UCSD-AML1 (cell line): ENCODE measurements at regions not wholly inside any gene's neighbourhood (a gene's known extent, or its start where the extent isn't known, plus 50 kb on each side); places are given as distances from the start of the nearest gene placed in this dataset.
A peak's percentile ranks its signal among the peaks of the same experiment; 100 is the strongest.

Source experiments
- DNase-seq: peaks from one replicate; lab custom pipeline; 2025; ENCODE audit not compliant: unreplicated experiment; lab: John Stamatoyannopoulos, UW

DNA sequence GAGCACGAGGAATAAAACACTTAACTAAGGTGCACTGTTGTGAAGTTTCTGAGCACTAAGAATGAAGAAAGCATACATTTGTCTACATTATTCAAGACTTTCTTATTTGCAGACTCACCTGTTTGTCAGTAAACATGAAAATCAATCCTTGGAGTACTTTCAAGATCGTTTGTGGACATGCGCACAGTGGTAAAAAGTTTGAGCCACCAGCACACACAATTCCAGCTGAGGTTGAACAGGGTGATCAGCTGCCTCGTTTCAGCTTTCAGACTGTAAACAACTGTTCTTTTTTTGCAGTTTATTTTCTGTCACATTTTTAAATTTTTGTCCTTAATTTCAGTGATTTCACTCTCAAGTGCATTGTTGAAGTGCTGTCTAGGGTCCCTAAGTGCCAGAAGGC is 143.8 kb upstream of the VCX2 start:
- DNase-seq = no peak

DNA sequence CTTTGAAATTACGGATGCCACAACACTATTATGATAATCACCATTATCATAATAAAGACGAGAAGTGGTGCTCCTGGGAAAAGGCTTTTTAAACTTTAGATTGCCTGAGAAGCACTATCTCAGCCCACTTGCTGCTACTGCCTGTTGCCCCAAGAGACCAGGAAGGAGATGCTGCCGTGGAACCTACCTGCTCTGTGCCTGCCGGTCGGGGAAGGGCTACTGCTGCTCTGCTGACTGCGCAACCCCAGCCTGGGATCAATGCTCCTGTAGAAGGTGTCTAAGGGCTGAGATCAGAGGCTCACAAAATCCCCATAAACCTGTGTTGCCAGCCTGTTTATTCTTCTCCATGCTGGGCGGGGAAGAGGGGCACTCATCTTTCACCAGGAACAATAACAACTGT is 145.3 kb upstream of the VCX3B start:
- DNase-seq = no peak

DNA sequence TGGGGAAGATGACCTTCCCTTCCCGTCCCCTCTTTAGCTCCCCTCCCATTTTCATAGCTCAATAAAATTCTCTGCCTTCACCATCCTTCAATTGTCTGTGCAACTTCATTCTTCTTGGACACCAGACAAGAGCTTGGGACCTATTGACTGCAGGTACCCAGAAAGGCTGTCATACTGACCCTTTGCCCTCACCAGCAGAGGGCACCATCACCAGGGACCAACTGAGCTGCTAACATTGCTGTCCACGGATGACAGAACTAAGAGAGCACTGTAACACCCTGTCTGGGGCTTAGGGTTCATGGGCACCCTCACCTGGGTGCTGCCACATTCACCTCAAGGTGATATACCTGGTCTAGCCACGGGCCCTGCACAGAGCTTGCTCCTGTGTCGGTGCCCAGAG is 141.3 kb upstream of the VCX3B start:
- DNase-seq = peak; percentile 22

DNA sequence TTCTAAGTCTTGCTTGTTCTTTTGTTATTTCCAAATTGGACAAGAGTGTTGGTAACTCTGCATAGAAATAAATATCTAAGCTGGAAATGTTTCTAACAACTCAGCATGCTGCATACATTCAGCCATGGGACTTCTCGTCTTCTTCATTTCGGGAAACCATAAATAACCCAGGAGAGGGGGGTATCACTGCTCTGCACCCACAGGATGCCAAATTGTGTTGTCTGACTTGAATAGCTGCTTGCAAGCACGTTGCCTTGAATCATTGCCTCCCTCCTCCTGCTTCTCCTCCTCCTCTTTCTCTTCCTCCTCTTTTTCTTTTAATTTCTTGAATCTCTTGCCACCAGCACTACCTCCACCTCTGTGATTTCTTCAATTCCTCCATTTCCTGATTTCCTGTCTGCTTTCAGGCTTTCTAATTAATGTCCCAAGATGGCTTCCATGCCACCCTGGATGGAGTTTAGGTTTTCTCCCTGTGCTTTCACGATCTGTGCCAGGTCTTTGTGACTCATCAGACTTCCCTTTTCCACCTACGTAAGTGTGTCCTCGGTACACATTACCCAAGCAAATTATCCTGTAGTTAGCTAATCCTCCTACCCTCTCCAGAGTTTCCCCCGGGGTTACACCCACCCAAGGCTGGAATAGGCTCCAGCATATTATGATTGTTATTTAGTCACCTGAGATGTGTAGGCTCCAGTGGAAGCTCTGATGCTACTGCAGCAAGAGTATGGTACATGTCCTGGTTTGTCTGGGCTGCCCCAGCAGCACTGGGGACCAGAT is 122.6 kb upstream of the VCX3B start:
- no peak for DNase-seq

DNA sequence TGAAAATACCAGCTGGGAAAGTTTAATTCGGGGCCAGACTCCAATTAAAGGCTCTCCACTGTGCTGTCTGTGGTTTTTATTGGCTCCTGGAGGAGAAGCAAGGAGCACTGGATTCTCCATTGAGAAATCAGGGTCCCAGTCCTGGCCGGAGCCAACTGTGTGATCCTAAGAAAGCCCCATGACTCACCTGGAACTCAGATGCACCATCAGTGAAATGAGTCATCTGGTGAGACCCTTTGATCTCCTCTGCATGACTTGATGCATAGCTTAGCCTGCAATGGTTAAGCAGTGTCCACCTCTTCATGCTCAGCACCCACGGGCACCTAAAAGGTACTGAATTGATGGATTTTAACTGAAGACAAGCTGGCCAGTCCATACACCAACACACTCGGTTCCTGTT is 119.2 kb upstream of the VCX3B start:
- DNase-seq = no peak

DNA sequence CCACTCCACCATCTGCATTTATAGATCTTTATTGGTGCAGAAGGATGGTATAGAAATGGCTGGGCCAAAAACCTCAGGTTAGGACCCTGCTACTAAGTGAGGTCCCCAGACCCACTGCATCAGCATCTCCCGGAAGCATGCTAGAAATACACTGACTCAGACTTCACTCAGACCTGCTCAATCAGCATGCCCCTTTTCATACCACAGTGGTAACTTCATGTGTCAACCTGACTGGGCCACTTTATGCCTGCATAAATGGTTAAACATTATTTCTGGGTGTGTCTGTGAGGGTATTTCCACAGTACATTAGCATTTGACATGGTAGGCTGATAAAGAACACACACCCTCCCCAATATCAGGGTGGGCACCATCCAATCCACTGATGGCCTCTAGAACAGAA is 118.6 kb upstream of the VCX3B start:
- DNase-seq = no peak

DNA sequence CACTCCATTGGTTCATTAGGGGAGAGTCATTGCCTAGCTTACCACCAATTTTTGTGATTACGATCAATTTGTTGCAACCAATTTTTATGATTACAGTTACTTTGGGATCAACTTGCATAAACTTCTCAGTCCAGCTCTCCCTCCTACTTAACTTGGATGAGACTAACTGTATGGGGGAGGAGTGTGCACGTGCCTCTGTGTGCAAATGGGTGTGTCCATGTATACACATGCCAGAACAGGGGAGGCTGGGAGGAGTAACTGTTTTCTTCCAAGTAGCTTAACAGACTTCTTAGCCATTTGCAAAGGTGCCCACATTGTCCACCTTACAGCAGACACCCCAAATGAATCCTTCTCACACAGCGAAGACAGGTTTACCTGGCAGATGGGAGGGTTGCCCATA is 117.7 kb upstream of the VCX3B start:
- no peak for DNase-seq

DNA sequence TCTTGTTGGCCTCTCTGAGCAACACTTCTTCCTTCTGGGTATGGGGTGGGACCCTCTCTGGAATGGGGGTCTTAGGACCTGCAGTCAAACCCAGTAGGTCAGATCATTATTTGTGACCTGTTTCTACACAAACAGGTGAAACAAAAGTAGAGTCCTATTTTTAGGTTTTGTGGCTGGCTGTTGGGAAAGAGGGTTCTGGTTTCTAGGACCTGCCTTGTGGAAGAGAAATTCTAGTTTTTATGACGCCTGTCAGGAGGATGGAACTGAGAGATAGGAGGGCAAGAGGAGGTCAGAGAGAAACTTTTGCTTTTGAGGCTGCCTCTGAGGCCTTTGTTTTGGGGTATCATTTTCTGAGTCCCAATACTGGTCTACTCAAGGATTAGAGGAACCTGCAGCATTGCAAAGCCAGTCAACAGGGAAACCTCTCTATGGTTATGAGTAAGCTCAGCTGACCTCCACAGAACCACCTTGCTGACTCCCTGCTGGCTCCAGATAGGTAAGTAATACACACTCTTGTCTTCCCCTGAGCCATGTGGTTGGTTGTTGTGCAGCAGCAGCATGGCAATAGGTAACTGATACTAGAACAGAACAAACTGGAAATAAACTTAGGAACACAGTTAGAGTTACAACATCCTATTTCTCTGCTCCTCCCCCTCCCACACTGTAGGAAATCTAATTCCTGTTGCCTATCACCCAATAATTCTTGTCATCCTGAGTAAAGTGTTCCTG is 114.7 kb upstream of the VCX3B start:
- DNase-seq = no peak

DNA sequence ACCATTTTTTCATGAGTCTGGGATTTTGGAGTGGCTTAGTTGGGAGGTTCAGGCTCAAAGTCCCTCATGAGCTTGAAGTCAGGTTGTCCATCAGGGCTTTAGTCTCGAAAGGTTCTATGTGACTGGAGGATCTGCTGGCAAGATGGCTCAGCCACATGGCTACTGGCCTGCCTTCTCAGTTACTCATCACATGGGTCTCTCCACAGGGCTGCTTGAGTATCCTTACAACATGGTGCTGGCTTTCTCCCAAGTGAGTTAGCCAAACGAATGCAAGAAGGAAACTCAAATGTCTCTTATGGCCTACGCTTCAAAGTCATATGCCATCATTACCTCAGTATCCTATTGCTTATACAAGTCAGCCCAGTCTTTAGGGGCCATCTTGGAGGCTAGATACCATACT is 106.3 kb upstream of the VCX3B start:
- no peak for DNase-seq

DNA sequence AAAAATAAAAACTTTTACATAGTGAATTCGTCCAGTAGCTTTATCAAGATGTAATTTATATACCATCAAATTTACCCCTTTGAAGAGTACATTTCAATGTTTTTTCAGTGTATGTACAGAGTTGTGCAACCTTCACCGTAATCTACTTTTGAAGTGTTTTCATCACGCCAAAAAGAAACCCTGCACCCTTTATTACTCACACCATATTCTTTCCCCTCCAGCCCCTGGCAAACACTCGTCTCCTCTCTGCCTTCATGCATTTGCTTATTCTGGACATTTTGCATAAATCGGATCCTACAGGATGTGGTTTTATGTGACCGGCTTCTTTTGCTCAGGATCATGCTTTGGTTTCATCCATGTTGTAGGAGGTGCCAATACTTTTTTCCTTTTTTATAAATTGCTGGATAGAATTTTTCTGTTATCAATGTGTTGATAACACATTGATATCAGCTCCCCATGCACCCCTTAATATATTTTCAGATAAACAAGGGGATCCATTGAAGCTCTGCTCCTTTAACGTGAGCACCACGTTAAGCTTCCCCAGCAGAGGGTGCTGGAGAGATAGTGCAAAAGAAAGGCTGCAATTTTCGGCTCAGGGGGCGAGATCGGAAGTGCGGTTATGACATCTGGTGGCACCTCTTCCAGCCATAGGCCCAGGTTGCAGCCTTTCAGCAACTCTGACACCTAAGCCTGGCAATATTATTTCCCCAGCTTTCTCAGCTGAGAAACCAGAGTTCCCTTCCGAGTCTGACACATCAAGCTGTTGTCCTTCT is 100.1 kb upstream of the VCX3B start:
- no peak for DNase-seq

DNA sequence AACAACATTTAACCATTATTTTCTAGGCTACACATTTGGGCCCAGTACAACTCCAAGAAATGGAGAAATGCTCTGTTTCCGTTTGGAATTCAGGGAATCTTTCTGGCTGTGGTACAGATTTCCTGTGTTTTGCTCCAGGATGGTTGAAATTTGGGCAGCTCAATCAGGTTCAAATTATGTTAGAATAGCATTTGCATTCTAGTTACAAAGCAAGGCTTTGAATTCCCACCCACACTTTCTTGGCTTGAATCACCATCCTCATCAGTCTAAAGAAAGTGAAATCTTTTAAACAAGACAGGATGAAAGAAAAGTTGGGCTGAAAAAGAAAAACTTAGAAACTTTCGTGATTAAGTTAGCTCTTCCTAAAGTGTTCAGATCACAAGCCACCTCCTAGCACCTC is 98.1 kb upstream of the VCX3B start:
- no peak for DNase-seq

DNA sequence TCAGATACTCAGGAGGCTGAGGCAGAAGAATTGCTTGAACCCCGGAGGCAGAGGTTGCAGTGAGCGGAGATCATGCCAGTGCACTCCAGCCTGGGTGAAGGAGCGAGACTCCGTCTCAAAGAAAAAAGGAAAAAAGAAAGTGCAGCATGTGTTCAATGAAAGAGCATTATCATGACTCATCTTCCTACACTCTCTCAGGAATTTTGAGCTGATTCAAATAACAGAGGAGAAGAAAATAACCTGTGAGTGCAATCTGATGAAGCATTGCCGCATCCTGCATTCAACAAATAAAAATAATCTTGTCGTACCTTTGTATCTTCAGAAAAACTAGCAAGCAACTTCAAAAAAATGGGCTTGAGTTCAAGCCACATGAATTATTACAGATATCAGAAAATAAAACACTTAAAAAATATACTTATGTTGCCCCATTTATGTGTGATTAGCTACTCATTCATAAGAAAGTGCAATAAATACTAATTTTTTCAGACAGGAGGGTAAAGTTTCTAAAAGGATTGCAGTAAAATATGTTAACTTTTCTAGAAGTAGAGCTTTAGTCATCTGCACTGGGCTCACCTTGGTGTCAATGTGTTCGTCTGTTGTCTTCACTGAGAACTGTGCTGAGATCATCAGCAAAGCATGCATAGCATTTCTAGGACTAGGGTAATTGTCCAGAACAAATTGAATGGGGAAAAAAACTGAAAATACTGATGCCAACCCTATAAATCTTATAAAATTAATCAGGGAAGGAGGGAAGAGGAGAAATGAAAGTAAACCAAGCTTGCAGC is 90.4 kb upstream of the VCX3B start:
- no peak for DNase-seq

DNA sequence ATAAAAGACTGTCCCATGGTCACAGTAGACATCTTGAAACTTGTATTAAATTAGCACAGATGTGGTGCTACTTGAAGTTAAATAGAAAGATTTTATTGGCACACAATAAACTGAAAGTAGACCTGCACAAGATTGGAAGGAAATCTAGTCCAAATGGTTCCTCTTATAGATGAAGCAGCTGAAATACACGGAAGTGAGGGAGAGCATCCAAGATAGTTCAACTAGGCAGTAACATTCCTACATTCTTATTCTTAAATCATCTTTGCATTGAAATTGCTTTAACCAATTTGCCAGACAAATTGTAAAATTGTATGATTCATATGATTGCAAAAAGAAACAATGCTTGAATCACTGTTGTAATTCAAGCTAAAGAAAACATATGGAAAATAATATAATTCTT is 87.6 kb upstream of the VCX3B start:
- no peak for DNase-seq

DNA sequence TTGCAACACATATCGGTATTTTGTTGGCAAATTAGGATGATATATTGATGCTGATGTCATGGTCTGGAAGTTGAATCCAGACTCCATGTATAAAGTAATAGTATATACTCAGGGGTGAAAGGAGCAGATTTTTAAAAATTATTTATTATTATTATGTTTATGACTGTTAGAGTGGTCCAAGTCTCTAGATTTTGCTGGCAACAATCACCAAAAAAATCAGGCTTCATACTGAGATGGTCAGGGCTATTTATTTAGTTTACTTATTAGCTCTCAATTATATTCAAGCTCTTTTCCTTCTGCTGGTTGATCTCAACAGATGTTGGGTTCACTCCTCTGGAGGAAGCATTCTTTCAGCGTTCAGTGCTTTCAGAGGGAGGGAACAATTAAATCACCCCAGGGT is 73.9 kb upstream of the VCX3B start:
- no peak for DNase-seq

DNA sequence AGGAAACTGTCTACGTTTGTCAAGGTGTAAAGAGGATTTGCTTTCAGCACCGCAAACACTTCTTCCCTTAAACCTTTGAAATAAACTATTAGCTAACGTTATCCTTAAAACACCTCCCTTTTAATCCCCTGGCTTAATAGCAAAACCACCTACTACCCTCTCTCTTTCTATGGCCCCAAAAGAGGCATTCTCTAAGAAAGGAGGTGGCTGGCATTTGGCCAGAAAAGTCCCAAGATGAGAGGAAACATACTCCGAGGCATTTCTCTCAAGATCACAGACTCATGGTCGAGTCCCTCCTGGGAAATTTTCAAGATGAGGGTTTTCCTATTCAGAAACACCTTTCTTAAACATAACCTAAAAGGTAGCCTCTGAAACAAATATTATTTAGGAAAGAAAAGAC is 60.6 kb upstream of the VCX3B start:
- DNase-seq = no peak

DNA sequence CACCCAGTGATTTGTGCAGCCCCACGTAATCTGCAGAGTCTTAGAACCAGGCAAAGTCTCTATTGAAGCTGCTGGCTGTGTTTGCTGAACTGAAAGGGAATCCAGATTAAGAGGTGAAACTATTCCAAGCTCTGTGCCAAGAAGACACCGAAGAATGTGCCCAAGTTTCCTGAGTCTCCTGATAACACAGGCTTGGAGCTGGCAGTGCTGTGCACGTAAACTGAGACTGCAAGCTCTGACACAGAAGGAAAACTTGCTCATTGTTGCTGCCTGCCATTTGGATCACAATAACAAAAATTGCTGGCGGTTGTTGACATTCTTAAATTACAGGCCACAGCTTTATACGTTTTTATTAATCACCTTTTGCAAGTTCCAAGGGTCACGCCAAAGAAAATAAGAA is 60.2 kb upstream of the VCX3B start:
- DNase-seq = no peak

DNA sequence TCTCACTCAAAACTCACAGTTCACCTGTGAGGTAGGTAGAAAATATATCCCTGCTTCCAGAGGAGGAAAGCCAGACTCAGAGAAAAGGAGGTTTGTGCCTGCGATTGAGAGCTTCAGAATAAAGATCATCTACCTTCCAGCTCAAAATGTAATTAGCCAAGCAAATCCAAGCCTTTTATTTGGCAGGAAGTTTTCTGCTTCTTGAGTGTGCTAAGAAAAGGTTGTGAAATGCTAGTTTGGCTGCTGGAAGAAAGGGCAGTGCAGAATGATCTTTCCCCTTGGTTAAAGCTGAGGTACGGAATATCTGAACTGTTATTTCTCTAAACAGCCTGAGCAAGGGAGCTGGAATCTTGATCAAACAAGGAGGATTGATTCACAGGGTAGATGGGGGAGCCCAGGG is 59.7 kb upstream of the VCX3B start:
- no peak for DNase-seq

DNA sequence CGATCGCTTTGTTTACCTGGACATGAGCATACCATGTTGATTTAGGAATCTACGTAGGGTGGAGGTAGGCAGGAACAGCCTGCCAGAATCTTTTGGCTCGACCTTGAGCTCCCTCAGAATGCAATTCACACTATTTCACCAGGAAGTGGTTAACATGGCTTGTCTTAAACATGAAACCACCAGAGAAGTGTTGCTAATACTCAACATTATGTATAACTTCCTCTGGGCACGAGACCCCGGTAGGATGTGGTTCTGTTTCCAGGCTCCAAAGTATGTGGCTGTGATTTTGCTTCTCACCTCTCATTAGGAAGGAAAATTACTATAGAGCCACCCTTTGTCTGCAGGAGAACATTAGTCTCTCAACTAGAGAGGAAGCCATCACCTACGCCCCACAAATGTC is 59.0 kb upstream of the VCX3B start:
- no peak for DNase-seq

DNA sequence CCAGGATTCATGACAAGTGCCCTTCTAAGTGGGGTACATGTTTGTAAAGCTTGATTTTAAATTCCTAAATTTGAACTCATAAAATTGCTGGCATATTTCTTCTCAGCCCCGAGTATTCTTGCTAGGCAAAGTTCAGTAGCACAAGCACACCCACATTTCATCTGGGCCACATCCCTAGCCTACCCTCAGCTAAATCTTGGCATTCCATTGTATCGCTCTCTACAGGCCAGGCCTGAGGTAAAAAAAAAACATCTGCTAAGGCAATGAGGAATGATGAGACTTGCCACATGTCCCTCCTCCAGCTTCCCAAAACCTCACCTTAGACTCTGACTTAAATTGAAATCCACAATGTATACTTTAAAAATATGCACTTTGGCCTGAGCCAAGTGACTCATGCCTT is 51.4 kb upstream of the VCX3B start:
- no peak for DNase-seq
